ENCODE measurements at regions not wholly inside any gene's neighbourhood (a gene's known extent, or its start where the extent isn't known, plus 50 kb on each side); places are given as distances from the start of the nearest gene placed in this dataset.

DNA sequence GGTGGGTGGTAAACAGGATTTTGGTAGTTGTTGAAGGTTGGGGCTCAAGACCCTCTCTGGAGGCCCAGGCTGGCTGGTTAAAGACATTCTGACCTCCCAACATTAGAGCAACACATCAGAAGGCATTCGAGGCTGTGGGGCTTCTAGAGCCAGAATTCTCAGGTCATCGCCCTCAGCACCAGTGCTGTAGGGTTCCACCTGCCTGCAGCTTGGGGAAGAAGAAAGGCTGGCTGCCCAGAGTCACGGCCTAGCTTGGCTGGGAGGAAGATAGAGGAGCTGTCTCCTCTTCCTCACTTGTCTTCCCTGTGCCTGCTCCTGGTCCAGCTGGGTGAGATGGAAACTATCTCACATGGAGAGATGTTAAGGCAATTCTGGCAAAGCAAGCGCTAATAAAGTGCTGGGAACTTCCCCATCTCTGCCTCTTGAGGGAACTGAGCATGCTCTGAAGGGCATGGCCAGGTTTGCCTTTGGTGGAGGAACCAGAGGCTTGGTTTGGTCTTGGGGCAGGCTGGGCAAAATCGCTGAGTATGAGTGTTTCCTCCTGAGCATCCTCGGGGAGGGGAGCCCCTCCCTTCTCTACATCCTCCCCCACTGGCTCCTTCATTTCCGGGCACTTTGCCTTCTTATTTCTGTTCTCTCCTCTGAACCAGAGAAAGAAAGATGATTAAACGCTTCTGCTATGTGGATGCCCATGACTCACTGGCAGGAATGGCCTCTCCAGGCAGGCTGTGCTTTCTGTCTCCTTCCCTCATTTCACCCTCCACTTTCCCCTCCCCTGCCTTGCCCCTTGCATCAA is 509.0 kb upstream of the PODXL start:
- Histone ChIP-seq H3K4me3 (no peak overlapping the region), H3K9me3 (no peaks in the 10 kb centered on the region), H3K4me1 (peaks cover 6% of the 10 kb centered on the region), H3K27ac (no peak overlapping the region), H3K27me3 (no peaks in the 10 kb centered on the region), H3K36me3 (no peaks in the 10 kb centered on the region)
- ATAC-seq, result peak; percentile 80
- intact Hi-C loops (cut with DNase I), result no loop called here
- TF ChIP-seq, protein P1, sequence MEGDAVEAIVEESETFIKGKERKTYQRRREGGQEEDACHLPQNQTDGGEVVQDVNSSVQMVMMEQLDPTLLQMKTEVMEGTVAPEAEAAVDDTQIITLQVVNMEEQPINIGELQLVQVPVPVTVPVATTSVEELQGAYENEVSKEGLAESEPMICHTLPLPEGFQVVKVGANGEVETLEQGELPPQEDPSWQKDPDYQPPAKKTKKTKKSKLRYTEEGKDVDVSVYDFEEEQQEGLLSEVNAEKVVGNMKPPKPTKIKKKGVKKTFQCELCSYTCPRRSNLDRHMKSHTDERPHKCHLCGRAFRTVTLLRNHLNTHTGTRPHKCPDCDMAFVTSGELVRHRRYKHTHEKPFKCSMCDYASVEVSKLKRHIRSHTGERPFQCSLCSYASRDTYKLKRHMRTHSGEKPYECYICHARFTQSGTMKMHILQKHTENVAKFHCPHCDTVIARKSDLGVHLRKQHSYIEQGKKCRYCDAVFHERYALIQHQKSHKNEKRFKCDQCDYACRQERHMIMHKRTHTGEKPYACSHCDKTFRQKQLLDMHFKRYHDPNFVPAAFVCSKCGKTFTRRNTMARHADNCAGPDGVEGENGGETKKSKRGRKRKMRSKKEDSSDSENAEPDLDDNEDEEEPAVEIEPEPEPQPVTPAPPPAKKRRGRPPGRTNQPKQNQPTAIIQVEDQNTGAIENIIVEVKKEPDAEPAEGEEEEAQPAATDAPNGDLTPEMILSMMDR (IDR thresholded peaks at IDR 0.05), result no peak
- DNase-seq, result no peak

DNA sequence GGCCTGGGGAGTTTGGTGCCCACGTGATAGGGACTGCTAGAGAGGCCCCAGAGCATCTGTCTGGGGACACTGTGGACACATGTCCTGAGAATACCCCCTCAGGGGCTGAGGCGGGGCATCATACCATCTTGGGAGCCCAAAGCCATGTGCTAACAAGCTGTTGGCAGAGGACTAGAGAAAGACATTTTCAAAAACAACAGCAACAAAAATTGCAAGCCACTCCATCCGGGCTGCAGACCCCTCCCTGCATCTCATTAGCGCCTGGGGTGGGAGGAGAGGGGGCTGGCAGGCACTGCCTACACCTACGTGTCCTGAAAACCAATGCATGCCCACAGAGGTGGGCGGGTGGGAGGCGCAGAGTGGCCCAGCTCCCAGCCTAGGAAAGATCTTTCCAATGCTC is 507.4 kb upstream of the PODXL start:
- Histone ChIP-seq H3K27ac (no peak overlapping the region), H3K9me3 (no peaks in the 10 kb centered on the region), H3K4me1 (peaks cover 6% of the 10 kb centered on the region), H3K36me3 (no peaks in the 10 kb centered on the region), H3K4me3 (no peak overlapping the region), H3K27me3 (no peaks in the 10 kb centered on the region)
- DNase-seq (no peak), ATAC-seq (no peak)
- TF ChIP-seq, protein P1 (IDR thresholded peaks at IDR 0.05), result no peak
- intact Hi-C loops (cut with DNase I), result no loop called here

DNA sequence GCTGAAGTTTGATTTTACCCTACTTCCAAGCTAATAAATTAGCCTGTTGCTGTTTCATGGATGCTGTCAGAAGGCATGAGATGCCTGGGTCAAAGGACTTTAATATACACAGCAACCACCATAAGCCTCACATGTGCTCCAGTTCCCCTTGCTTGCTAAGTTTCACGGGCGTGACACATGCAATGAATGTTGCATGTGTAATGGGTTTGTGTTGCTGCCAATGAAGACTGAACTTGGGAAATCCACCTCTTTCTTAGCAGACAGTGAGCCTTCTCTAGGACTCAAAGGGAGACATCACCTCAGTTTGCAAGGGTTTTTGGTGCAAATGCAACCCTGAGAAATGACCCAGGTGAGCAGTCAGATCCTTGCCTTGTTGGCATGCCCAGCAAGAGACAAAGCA is 505.5 kb upstream of the PODXL start:
- TF ChIP-seq, protein P1 (IDR thresholded peaks at IDR 0.05), result no peak
- no peaks in the 10 kb centered on the region for H3K36me3 ChIP-seq
- no peak for DNase-seq
- H3K9me3 ChIP-seq, result no peaks in the 10 kb centered on the region
- no peak overlapping the region for H3K4me3 ChIP-seq
- H3K4me1 ChIP-seq, result peaks cover 6% of the 10 kb centered on the region
- intact Hi-C loops (cut with DNase I), result no loop called here
- ATAC-seq, result no peak
- no peaks in the 10 kb centered on the region for H3K27me3 ChIP-seq
- H3K27ac ChIP-seq, result no peak overlapping the region

DNA sequence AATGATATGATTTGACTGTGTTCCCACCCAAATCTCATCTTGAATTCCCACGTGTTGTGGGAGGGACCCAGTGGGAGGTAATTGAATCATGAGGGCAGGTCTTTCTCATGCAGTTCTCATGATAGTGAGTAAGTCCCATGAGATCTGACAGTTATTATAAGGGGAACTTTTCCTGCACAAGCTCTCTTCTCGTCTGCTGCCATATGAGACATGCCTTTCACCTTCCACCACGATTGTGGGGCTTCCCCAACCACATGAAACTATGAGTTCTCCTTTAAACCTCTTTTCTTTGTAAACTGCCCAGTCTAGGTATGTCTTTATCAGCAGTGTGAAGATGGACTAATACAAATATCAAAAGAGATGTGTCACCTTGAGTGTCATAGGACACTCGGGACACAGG is 502.7 kb upstream of the PODXL start:
- Histone ChIP-seq H3K4me3 (no peak overlapping the region), H3K27ac (no peak overlapping the region), H3K4me1 (no peaks in the 10 kb centered on the region), H3K27me3 (no peaks in the 10 kb centered on the region), H3K36me3 (no peaks in the 10 kb centered on the region), H3K9me3 (no peaks in the 10 kb centered on the region)
- TF ChIP-seq, protein P1 (IDR thresholded peaks at IDR 0.05), result no peak
- ATAC-seq, result no peak
- intact Hi-C loops (cut with DNase I), result no loop called here
- no peak for DNase-seq

DNA sequence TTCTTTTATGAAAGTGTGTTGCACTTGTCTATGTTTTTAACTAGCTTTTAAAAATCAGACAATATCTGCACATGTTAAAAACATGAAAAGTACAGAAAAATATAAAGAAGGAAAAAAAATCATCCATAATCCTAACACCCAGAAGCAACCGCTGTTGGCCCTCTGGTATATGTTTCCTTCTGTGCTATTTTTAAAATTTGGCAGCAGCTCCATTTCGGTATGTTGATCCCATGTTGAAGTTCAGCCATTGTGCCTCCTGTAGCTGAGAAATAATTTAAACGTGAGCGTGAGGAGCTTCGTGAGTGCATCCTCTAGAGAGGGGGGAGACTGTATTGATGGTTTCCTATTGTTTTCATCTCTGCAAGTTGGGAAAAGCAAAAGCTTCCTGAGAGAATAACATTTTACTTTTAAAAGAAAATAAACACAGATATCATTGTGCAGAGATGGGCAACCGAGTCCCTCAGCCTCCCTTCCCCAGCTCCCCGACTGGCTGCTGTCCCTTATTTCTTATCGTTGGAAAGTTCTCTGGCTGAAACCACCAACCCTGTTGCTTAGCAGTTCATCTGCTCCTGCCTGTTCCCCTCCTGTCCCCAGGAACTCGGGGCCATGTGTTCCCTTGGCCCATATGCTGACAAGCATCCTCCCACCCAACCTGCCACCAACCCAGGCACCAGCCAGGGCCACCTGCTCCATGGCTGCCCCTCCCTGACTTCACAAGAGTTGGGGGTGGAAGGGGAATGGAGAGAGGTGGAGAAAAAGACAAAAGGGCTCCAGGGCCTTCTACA is 499.1 kb upstream of the PODXL start:
- ATAC-seq, result no peak
- Histone ChIP-seq H3K4me1 (no peaks in the 10 kb centered on the region), H3K27me3 (no peaks in the 10 kb centered on the region), H3K36me3 (no peaks in the 10 kb centered on the region), H3K4me3 (no peak overlapping the region), H3K9me3 (no peaks in the 10 kb centered on the region), H3K27ac (no peak overlapping the region)
- TF ChIP-seq, protein P1 (IDR thresholded peaks at IDR 0.05), result no peak
- no peak for DNase-seq
- intact Hi-C loops (cut with DNase I), result no loop called here
